GM23338 (cell line): ENCODE measurements at regions not wholly inside any gene's neighbourhood (a gene's known extent, or its start where the extent isn't known, plus 50 kb on each side); places are given as distances from the start of the nearest gene placed in this dataset.

Source experiments
- ATAC-seq: fragments of 200-7000 bp; cut with Tn5 transposase; 3 replicates; pipeline ENCODE4 v1.9.1; 2020
- DNase-seq: peaks from one replicate; pipeline ENCODE4 v3.0.0-alpha.2; 2015; ENCODE audit warnings: low spot score
- H2AFZ ChIP-seq: fragments of 200-600 bp; sonication (generic); 2 replicates; pipeline ENCODE4 v1.8.0; 2016; ENCODE audit warnings: antibody characterized with exemption, mild to moderate bottlenecking, moderate library complexity
- H3F3A ChIP-seq: fragments of 200-600 bp; sonication (generic); replicated peaks from 2 replicates; pipeline ENCODE4 v1.8.0; 2017; ENCODE audit warnings: antibody characterized with exemption, mixed run types, low read depth
- H3K27ac ChIP-seq: fragments of 200-600 bp; sonication (generic); 2 replicates; pipeline ENCODE4 v1.6.1; 2016; ENCODE audit warnings: low read depth
- H3K27me3 ChIP-seq: fragments of 200-600 bp; sonication (generic); 2 replicates; pipeline ENCODE4 v1.8.0; 2016; ENCODE audit warnings: mild to moderate bottlenecking, mixed run types, moderate library complexity; ENCODE audit not compliant: insufficient read depth
- H3K36me3 ChIP-seq: fragments of 200-600 bp; sonication (generic); 2 replicates; pipeline ENCODE4 v1.8.0; 2016; ENCODE audit warnings: mild to moderate bottlenecking; ENCODE audit not compliant: insufficient read depth
- H3K4me1 ChIP-seq: fragments of 200-600 bp; sonication (generic); 2 replicates; pipeline ENCODE4 v1.8.0; 2016; ENCODE audit warnings: mild to moderate bottlenecking, moderate library complexity; ENCODE audit not compliant: insufficient read depth
- H3K4me2 ChIP-seq: fragments of 200-600 bp; sonication (generic); 2 replicates; pipeline ENCODE4 v1.7.1; 2017; ENCODE audit warnings: mixed run types
- H3K4me3 ChIP-seq: fragments of 200-600 bp; sonication (generic); 2 replicates; pipeline ENCODE4 v1.6.1; 2016; ENCODE audit warnings: mixed run types
- H3K79me2 ChIP-seq: fragments of 200-600 bp; sonication (generic); replicated peaks from 2 replicates; pipeline ENCODE4 v1.8.0; 2017; ENCODE audit warnings: mild to moderate bottlenecking; ENCODE audit not compliant: insufficient read depth
- H3K9me2 ChIP-seq: fragments of 200-600 bp; sonication (generic); 2 replicates; pipeline ENCODE4 v1.8.0; 2017; ENCODE audit not compliant: insufficient read depth
- H4K20me1 ChIP-seq: fragments of 200-600 bp; sonication (generic); replicated peaks from 2 replicates; pipeline ENCODE4 v1.8.0; 2017; ENCODE audit warnings: mild to moderate bottlenecking; ENCODE audit not compliant: insufficient read depth
- H3K27ac Mint-ChIP-seq: 2 replicates; pipeline ENCODE4 v1.8.0; 2020; ENCODE audit warnings: inconsistent platforms, mild to moderate bottlenecking, moderate library complexity, mixed read lengths
- H3K27me3 Mint-ChIP-seq: 3 replicates; pipeline ENCODE4 v1.8.0; 2022; ENCODE audit warnings: low read depth, mild to moderate bottlenecking, moderate library complexity, mixed read lengths, inconsistent platforms; ENCODE audit not compliant: insufficient read depth, poor library complexity
- H3K36me3 Mint-ChIP-seq: 3 replicates; pipeline ENCODE4 v1.8.0; 2021; ENCODE audit warnings: low read depth, mild to moderate bottlenecking, inconsistent platforms, moderate library complexity, mixed read lengths
- H3K4me1 Mint-ChIP-seq: 3 replicates; pipeline ENCODE4 v1.8.0; 2020; ENCODE audit warnings: mild to moderate bottlenecking, inconsistent platforms, mixed read lengths
- H3K4me3 Mint-ChIP-seq: 3 replicates; pipeline ENCODE4 v1.8.0; 2021; ENCODE audit warnings: moderate library complexity, mild to moderate bottlenecking, inconsistent platforms, mixed read lengths
- H3K9me3 Mint-ChIP-seq: 3 replicates; pipeline ENCODE4 v1.8.0; 2020; ENCODE audit warnings: moderate library complexity, mild to moderate bottlenecking, inconsistent platforms, mixed read lengths
- CREB1 ChIP-seq: fragments of 250-450 bp; sonication (Bioruptor Pico); IDR thresholded peaks from 2 replicates; pipeline ENCODE4 v1.5.0; 2020; ENCODE audit warnings: low read depth, mild to moderate bottlenecking, moderate library complexity
- ETS1 ChIP-seq: IDR thresholded peaks from 2 replicates; pipeline ENCODE4 v1.6.1; 2016; ENCODE audit warnings: antibody characterized with exemption
- EZH2phosphoT487 ChIP-seq: fragments of 200-600 bp; sonication (generic); IDR thresholded peaks from one replicate; pipeline ENCODE4 v1.8.1; 2018; ENCODE audit warnings: antibody characterized with exemption; ENCODE audit not compliant: unreplicated experiment
- JUNB ChIP-seq: IDR thresholded peaks from one replicate; pipeline ENCODE4 v1.6.1; 2016; ENCODE audit warnings: antibody characterized with exemption; ENCODE audit not compliant: unreplicated experiment
- NANOG ChIP-seq: IDR thresholded peaks from 2 replicates; pipeline ENCODE4 v1.6.1; 2016; ENCODE audit warnings: antibody characterized with exemption, borderline replicate concordance
- POLR2AphosphoS5 ChIP-seq: IDR thresholded peaks from 2 replicates; pipeline ENCODE4 v1.6.1; 2016; ENCODE audit warnings: antibody characterized with exemption, low read depth
- REST ChIP-seq: IDR thresholded peaks from one replicate; pipeline ENCODE4 v1.6.1; 2018; ENCODE audit warnings: antibody characterized with exemption; ENCODE audit not compliant: unreplicated experiment
- STAT1 ChIP-seq: IDR thresholded peaks from one replicate; pipeline ENCODE4 v1.6.1; 2016; ENCODE audit warnings: antibody characterized with exemption; ENCODE audit not compliant: unreplicated experiment
- ZNF331 ChIP-seq: fragments of 250-450 bp; sonication (Bioruptor Pico); IDR thresholded peaks from 2 replicates; pipeline ENCODE4 v1.5.0; 2020; ENCODE audit warnings: low read depth, mild to moderate bottlenecking, moderate library complexity
- ZNF462 ChIP-seq: fragments of 250-450 bp; sonication (Bioruptor Pico); IDR thresholded peaks from 2 replicates; pipeline ENCODE4 v1.5.0; 2020; ENCODE audit warnings: mild to moderate bottlenecking, moderate library complexity

DNA sequence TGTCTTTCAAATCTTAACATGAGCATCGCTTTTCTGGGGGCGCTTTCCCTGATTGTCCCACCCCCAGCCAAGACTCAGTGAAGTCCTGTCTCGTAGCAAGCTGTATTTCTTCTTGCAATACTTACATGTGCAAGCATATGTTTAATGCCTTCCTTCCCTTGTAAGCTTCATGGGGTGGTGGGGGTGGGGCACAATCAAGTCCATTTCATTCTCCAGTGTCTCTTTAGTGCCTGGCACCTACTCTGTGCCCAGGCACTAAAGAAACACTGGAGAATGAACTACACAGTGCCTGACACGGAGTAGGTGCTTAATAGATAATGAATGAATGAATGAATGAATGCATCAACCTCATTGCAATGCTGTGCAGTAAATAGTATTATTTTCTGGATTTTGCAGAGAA lies 143.1 kb downstream of the PLPP3 start:
- H3K4me1 ChIP-seq = peaks cover 36% of the 10 kb centered on the region
- peak overlapping the region; percentile 59 for H3K4me2 ChIP-seq
- H3F3A ChIP-seq = no peaks in the 10 kb centered on the region; the same call in 1 of the 2 replicates
- Mint-ChIP-seq H3K36me3 (no peaks in the 10 kb centered on the region; the same call in 2 of the 3 replicates), H3K9me3 (no peaks in the 10 kb centered on the region), H3K4me1 (peaks cover 60% of the 10 kb centered on the region), H3K27ac (no peak overlapping the region), H3K4me3 (peak overlapping the region; percentile 15; the same call in 2 of the 3 replicates), H3K27me3 (peaks cover 34% of the 10 kb centered on the region)
- DNase-seq (no peak), ATAC-seq (no peak)
- H2AFZ ChIP-seq = no peak overlapping the region
- no peaks in the 10 kb centered on the region for H3K79me2 ChIP-seq
- no peak overlapping the region for H3K27ac ChIP-seq
- peak overlapping the region; percentile 35; the same call in 1 of the 2 replicates for H3K4me3 ChIP-seq
- H3K9me2 ChIP-seq = 0 out of 2 replicates have a peak, but pooled peaks cover 5% of the 10 kb centered on the region
- H4K20me1 ChIP-seq = no peaks in the 10 kb centered on the region
- no peak for TF ChIP-seq ZNF331 (CRISPR knock-in tag)
- H3K27me3 ChIP-seq = peaks cover 43% of the 10 kb centered on the region
- H3K36me3 ChIP-seq = no peaks in the 10 kb centered on the region

DNA sequence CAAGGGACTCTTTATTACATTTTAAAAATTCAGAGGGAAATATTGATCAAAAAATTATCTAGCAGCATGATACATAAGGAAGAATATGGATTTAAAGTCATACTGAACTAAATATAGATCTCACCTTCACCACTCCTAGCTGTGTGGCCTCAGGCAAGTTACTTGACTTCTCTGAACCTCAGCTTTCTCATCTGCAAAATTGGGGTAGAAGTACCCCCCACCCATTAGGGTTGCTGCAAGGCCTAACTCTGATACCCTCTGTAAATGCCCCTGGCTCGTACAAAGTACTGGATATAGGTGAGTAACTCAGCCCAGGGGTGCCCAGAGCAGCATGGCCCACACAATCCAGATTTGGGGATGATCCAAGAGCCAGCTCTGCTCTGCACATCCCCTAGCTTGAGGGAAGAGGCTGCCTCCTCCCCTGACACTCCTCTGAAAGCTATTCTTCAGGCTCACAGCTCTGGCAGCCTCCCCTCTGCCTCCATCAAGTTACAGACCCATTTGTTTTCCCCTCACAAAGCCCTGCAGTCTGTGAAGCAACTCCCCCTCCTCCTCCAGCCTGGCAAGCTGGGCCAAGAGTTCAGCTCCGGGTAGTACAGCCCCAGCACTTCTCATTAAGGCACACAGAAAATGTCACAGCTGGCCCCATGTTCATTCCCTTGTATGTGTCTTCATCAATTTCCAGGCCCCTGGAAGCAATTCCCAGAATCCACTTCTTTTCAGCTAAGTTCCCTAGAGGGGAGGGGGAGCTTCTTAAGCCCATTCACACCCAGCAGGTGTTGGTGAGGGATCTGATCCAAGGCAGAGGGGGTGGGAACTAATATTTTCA lies 143.7 kb downstream of the PLPP3 start:
- H3K4me1 ChIP-seq = peaks cover 36% of the 10 kb centered on the region
- H3K9me2 ChIP-seq = 0 out of 2 replicates have a peak, but pooled peaks cover 5% of the 10 kb centered on the region
- H3K36me3 ChIP-seq = no peaks in the 10 kb centered on the region
- no peaks in the 10 kb centered on the region for H3K9me3 Mint-ChIP-seq
- H4K20me1 ChIP-seq = no peaks in the 10 kb centered on the region
- H3K27me3 ChIP-seq = peaks cover 43% of the 10 kb centered on the region
- ATAC-seq (peak; percentile 66), DNase-seq (peak; percentile 67)
- no peak overlapping the region for H3K4me3 ChIP-seq
- H3F3A ChIP-seq = no peaks in the 10 kb centered on the region; the same call in 1 of the 2 replicates
- peaks cover 60% of the 10 kb centered on the region for H3K4me1 Mint-ChIP-seq
- no peak overlapping the region for H3K27ac Mint-ChIP-seq
- peak overlapping the region; percentile 26; the same call in 2 of the 3 replicates for H3K4me3 Mint-ChIP-seq
- no peaks in the 10 kb centered on the region for H3K79me2 ChIP-seq
- H2AFZ ChIP-seq = no peak overlapping the region
- H3K36me3 Mint-ChIP-seq = no peaks in the 10 kb centered on the region; the same call in 2 of the 3 replicates
- H3K27me3 Mint-ChIP-seq = peaks cover 34% of the 10 kb centered on the region
- H3K27ac ChIP-seq = no peak overlapping the region
- H3K4me2 ChIP-seq = peak overlapping the region; percentile 59
- no peak for TF ChIP-seq STAT1
- TF ChIP-seq REST = no peak
- no peak for TF ChIP-seq ZNF331 (CRISPR knock-in tag)
- TF ChIP-seq POLR2AphosphoS5 = no peak
- TF ChIP-seq CREB1 (CRISPR knock-in tag) = no peak
- no peak for TF ChIP-seq EZH2phosphoT487
- TF ChIP-seq NANOG = no peak
- TF ChIP-seq JUNB = no peak
- TF ChIP-seq ZNF462 = no peak
- no peak for TF ChIP-seq ETS1
